SKM-1 treated with dmso at 0.1 percent for 144 hours (cell line): ENCODE measurements at regions not wholly inside any gene's neighbourhood (a gene's known extent, or its start where the extent isn't known, plus 50 kb on each side); places are given as distances from the start of the nearest gene placed in this dataset.
A peak's percentile ranks its signal among the peaks of the same experiment; 100 is the strongest.
"Not testable (repeated sequence)": the region's sequence is repeated elsewhere in the genome, so short reads cannot be mapped to it uniquely, and the experiment has no call there.

ENCODE experiments used
- DNase-seq: peaks from one replicate; lab custom pipeline; 2025; ENCODE audit not compliant: unreplicated experiment; lab: John Stamatoyannopoulos, UW

GRCh38 chr13:83825676-83826075, 56.6 kb downstream of the SLITRK1 start:
- no peak for DNase-seq

- DNase-seq = no peak
These were observed 57.7 kb downstream of the SLITRK1 start for GRCh38 chr13:83824560-83824959.

DNA sequence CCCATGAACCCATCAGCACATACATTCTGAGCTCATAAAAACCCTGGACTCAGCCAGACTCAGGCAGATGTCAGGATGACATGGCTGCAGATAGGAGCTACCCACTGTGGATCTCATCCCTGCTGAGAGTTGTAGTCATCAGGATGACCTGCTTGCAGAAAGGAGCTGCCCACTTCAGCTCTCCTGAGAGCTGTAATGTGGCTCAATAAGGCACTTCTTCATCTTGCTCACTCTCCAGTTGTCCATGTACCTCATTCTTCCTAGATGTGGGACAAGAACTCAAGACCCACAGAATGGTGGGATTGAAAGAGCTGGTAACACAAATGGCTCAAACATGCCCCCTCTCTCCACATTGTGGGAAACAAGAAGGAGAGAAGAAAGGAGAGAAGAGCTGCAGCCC, 58.2 kb downstream of the SLITRK1 start:
- no peak for DNase-seq

- DNase-seq = no peak
These were observed 62.7 kb downstream of the SLITRK1 start for GRCh38 chr13:83819611-83820010.

GRCh38 chr13:83819156-83819555, 63.1 kb downstream of the SLITRK1 start:
- no peak for DNase-seq

GRCh38 chr13:83816081-83816480, 66.2 kb downstream of the SLITRK1 start:
- DNase-seq = no peak

DNA sequence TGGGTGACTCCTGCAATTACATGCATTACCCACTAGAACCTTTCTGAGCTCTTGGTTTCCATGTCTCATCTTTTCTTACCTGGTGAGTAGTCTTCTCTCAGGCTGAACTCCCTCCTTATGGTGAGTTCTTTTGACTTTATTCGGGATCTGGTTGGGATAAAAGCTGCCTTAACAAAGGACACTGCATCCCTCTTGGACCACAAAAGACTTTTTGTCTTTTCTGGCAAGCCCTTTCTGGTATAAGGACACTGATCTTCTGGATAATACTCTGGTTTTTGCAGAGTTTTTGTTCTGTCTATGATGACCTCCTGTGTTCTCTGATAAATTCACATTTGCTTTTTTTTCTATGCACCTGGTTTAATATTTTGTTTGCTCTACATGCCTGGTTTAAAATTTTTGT, 66.7 kb downstream of the SLITRK1 start:
- no peak for DNase-seq

GRCh38 chr13:83810136-83810535, 72.1 kb downstream of the SLITRK1 start:
- DNase-seq = no peak

GRCh38 chr13:83804356-83804962, 77.8 kb downstream of the SLITRK1 start:
- no peak for DNase-seq

GRCh38 chr13:83798731-83799130, 83.5 kb downstream of the SLITRK1 start:
- no peak for DNase-seq

DNA sequence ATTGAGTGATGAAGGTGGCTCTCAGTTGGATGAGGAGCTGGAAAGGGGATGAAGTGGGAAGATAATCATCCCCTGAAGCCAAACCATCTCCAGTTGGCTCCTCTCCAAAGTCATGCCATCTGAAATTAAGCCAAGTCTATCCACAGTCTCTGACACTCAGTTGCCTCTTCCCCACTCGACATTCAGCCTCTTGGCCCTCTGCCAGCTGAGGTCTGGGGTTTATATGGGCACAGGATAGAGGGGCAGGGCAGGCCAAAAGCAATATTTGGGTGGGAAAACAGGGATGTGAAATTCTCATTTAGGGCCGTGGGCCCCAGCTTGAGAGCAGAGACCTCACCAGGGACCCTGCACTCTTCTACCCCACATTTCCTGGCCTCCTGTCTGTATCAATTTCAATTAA, 85.9 kb downstream of the SLITRK1 start:
- DNase-seq = no peak

- no peak for DNase-seq
These were observed 87.7 kb downstream of the SLITRK1 start for GRCh38 chr13:83794583-83794982.

DNA sequence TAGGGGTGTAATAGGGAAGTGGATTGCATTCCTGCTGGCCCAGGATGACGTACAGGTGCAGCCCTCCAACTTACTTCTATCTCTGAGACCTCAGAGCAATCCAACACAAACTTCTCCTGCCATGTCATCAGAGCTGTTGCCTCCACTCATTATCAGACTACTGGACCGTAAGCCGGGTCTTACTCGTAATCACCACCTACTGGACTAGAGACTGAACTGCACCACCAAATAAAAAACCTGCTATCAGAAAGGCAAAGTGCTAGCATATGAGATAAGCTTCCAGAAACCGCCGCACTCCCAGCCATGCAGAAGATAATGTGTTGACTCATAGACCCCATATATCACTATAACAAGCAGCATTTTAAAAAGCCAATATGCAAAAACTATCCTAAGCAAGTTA, 102.0 kb downstream of the SLITRK1 start:
- peak; percentile 14 for DNase-seq

DNA sequence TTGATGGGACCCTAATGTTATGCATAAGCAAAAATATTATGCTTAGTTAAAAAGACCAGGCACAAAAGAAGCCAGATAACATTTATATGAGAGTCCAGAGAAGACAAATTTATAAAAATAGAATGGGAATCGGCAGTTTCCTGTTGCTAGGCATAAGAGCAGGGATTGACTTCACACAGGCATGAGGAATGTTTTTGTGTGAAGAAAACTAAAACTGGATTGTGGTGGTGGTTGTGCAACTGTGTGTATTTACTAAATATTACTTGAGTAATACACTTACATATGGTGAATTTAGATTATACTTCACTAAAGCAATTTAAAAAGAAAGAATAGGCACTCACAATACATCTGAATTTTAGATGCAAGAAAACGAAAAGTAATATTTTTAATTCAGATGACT, 108.3 kb downstream of the SLITRK1 start:
- no peak for DNase-seq

GRCh38 chr13:83765796-83766195, 116.5 kb downstream of the SLITRK1 start:
- DNase-seq = no peak

GRCh38 chr13:83761631-83762030, 120.6 kb downstream of the SLITRK1 start:
- no peak for DNase-seq

- not testable (repeated sequence) for DNase-seq
These were observed 127.1 kb downstream of the SLITRK1 start for GRCh38 chr13:83755210-83755609.

- no peak for DNase-seq
These were observed 128.2 kb downstream of the SLITRK1 start for GRCh38 chr13:83753912-83754624.

GRCh38 chr13:83752141-83752540, 130.1 kb downstream of the SLITRK1 start:
- DNase-seq = no peak

DNA sequence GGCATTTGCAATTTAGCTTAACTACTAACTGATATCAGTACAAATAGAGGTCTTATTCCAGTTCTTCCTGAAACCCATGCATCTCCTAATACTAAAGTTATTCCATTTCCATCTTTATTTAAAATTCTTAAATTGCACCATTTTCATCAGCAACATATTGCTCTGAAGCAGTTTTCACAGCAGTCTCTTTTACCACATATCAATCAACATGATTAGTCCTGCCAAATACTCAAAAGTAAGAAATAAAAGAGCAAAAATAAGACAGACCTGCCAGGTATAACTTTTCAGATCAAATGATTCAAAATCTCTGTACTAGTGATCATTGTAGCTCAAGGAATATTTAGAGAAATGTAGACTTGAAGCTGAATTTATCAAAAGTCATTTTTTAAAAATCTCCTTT, 141.7 kb downstream of the SLITRK1 start:
- no peak for DNase-seq

DNA sequence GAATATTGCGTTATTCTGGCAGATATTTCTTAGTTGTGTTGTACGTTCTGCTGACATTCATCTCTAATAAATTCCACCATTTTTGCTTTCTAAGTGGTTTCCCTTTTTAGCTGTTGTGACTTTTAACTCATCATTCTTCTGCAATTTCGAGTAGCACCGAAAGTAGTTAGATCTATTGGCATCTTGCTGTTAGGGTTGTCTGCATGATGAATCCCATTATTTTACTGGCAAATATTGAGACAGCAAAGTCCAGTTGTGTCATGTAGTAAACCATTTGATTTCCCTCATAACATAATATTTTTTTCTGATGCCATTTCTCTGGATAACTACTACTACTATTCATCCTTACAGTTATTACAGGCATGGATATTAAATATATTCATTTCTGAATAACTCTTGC, 143.9 kb downstream of the SLITRK1 start:
- DNase-seq = no peak

- no peak for DNase-seq
These were observed 149.0 kb downstream of the SLITRK1 start for GRCh38 chr13:83733293-83733692.

DNA sequence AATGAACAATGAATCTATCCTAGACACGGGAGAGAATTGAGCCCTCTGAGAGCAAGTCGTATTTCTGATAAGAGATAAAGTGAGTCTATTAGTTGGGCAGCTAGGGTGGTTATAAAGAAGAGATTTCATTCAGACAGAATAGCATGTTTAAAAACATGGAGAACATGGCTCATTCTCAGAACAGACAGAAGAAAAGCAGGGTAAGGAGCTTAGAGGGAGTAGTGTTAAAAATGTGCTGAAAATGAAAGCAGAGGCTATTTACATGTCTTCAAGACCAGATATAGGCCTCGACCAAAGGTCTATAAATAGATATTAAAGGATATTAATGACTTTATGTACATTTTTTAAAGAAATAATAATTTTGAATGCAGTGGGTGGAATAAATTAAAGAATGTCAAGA, 149.5 kb downstream of the SLITRK1 start:
- no peak for DNase-seq
